ENCODE measurements at regions not wholly inside any gene's neighbourhood (a gene's known extent, or its start where the extent isn't known, plus 50 kb on each side); places are given as distances from the start of the nearest gene placed in this dataset.

DNA sequence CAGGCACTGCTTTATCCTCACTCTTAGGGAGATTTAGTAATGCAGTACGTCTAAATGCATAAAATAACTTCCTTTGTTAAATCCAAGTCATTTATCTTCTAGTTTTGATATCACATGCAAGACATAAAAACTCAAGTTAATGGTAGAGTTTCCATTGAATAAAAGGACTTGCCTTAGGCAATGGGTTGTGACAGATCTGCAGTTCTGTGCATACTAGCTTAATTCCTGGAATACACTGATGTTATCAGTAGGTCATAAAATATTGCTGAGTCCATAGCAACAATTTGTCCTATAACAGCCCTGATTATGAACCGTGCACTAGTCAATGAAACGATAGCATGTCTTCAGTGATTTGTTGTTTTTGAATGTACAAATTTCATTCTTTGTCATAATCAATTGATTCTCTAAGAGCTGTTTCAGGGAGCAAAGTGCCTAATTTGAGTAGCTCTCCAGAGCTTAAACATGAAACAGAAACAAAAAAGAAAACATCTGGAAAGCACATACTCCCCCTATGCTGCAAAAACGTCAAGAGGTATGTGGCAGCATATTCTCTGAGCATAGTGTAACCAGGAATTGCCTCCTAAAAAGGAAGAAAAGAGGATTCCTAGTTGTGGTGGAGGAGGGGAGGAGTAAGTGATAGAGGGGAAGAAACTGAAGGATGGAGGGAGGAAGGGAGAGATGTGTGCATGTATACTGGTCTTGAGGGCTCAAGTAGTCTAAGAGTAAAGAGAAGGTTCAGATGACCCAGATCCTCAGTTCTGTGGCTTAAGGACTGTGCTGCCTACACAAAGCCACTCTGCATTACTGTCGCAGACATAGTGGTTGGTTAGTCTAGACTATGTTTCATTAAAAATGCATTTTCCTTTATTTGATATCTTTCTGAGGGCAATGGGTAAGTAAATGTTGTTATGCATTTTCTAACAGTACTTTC lies 589.2 kb downstream of the PRR16 start:
- TF ChIP-seq, protein P1, sequence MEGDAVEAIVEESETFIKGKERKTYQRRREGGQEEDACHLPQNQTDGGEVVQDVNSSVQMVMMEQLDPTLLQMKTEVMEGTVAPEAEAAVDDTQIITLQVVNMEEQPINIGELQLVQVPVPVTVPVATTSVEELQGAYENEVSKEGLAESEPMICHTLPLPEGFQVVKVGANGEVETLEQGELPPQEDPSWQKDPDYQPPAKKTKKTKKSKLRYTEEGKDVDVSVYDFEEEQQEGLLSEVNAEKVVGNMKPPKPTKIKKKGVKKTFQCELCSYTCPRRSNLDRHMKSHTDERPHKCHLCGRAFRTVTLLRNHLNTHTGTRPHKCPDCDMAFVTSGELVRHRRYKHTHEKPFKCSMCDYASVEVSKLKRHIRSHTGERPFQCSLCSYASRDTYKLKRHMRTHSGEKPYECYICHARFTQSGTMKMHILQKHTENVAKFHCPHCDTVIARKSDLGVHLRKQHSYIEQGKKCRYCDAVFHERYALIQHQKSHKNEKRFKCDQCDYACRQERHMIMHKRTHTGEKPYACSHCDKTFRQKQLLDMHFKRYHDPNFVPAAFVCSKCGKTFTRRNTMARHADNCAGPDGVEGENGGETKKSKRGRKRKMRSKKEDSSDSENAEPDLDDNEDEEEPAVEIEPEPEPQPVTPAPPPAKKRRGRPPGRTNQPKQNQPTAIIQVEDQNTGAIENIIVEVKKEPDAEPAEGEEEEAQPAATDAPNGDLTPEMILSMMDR (IDR thresholded peaks at IDR 0.05) = no peak
- TF ChIP-seq POLR2A (IDR thresholded peaks at IDR 0.05) = no peak

Data from lower leg skin (tissue), 3 donors.